ENCODE measurements at regions not wholly inside any gene's neighbourhood (a gene's known extent, or its start where the extent isn't known, plus 50 kb on each side); places are given as distances from the start of the nearest gene placed in this dataset.

GRCh38 chr12:93169536-93169935 lies 208.2 kb upstream of the NUDT4 start:
- H3K27ac ChIP-seq (ENCODE audit: low read depth, low read length, poor library complexity, severe bottlenecking) = no peak overlapping the region
- H3K27me3 ChIP-seq (replicated peaks; ENCODE audit: insufficient read depth, low read depth, low read length, poor library complexity) = no peaks in the 10 kb centered on the region
- DNase-seq (ENCODE audit: low spot score) = no peak
- POLR2A ChIA-PET (ENCODE audit: low non-redundant PET) = no interaction called here
- H3K4me3 ChIP-seq (ENCODE audit: low read depth, low read length, poor library complexity, severe bottlenecking) = no peak overlapping the region
- no peak for TF ChIP-seq EZH2 (IDR thresholded peaks at IDR 0.05; ENCODE audit: borderline replicate concordance, low read depth, low read length, poor library complexity, severe bottlenecking)
- no peak for TF ChIP-seq CTCF (conservative IDR thresholded peaks at IDR 0.05; ENCODE audit: low read depth, low read length)
- CTCF ChIA-PET = interaction anchor here (0.6 kb wide), 1 partner anchor 182 kb away, joined by 5 read pairs; no protein-coding TSS in a partner anchor
- intact Hi-C loops (cut with micrococcal nuclease; ENCODE audit: unreplicated experiment) = loop anchor here (5.0 kb wide), 1 partner anchor 82 kb away; no protein-coding TSS in a partner anchor
- BruUV-seq (replicated peaks) = no TSS peak
- H3K4me1 ChIP-seq (ENCODE audit: insufficient read depth, low read length, poor library complexity, severe bottlenecking) = peaks cover 30% of the 10 kb centered on the region
- no peaks in the 10 kb centered on the region for H3K9me3 ChIP-seq (ENCODE audit: low read depth, low read length, poor library complexity, severe bottlenecking)
- no peaks in the 10 kb centered on the region for H3K36me3 ChIP-seq (ENCODE audit: insufficient read depth, low read length, poor library complexity, severe bottlenecking)

GRCh38 chr12:93170928-93171327 lies 206.8 kb upstream of the NUDT4 start:
- no peaks in the 10 kb centered on the region for H3K9me3 ChIP-seq (ENCODE audit: low read depth, low read length, poor library complexity, severe bottlenecking)
- intact Hi-C loops (cut with micrococcal nuclease; ENCODE audit: unreplicated experiment) = no loop called here
- H3K36me3 ChIP-seq (ENCODE audit: insufficient read depth, low read length, poor library complexity, severe bottlenecking) = no peaks in the 10 kb centered on the region
- no peak overlapping the region for H3K4me3 ChIP-seq (ENCODE audit: low read depth, low read length, poor library complexity, severe bottlenecking)
- TF ChIP-seq EZH2 (IDR thresholded peaks at IDR 0.05; ENCODE audit: borderline replicate concordance, low read depth, low read length, poor library complexity, severe bottlenecking) = no peak
- TF ChIP-seq CTCF (conservative IDR thresholded peaks at IDR 0.05; ENCODE audit: low read depth, low read length) = no peak
- H3K27me3 ChIP-seq (replicated peaks; ENCODE audit: insufficient read depth, low read depth, low read length, poor library complexity) = no peaks in the 10 kb centered on the region
- ChIA-PET CTCF (no interaction called here), POLR2A (ENCODE audit: low non-redundant PET) (no interaction called here)
- peaks cover 30% of the 10 kb centered on the region for H3K4me1 ChIP-seq (ENCODE audit: insufficient read depth, low read length, poor library complexity, severe bottlenecking)
- DNase-seq (ENCODE audit: low spot score) = no peak
- no peak overlapping the region for H3K27ac ChIP-seq (ENCODE audit: low read depth, low read length, poor library complexity, severe bottlenecking)
- BruUV-seq (replicated peaks) = no TSS peak

GRCh38 chr12:93173178-93173957 lies 204.4 kb upstream of the NUDT4 start:
- Histone ChIP-seq H3K9me3 (ENCODE audit: low read depth, low read length, poor library complexity, severe bottlenecking) (no peaks in the 10 kb centered on the region), H3K27me3 (replicated peaks; ENCODE audit: insufficient read depth, low read depth, low read length, poor library complexity) (no peaks in the 10 kb centered on the region), H3K27ac (ENCODE audit: low read depth, low read length, poor library complexity, severe bottlenecking) (no peak overlapping the region), H3K4me1 (ENCODE audit: insufficient read depth, low read length, poor library complexity, severe bottlenecking) (peaks cover 20% of the 10 kb centered on the region), H3K36me3 (ENCODE audit: insufficient read depth, low read length, poor library complexity, severe bottlenecking) (no peaks in the 10 kb centered on the region), H3K4me3 (ENCODE audit: low read depth, low read length, poor library complexity, severe bottlenecking) (no peak overlapping the region)
- TF ChIP-seq EZH2 (IDR thresholded peaks at IDR 0.05; ENCODE audit: borderline replicate concordance, low read depth, low read length, poor library complexity, severe bottlenecking) = no peak
- no peak for TF ChIP-seq CTCF (conservative IDR thresholded peaks at IDR 0.05; ENCODE audit: low read depth, low read length)
- intact Hi-C loops (cut with micrococcal nuclease; ENCODE audit: unreplicated experiment) = no loop called here
- CTCF ChIA-PET = no interaction called here
- no TSS peak for BruUV-seq (replicated peaks)
- POLR2A ChIA-PET (ENCODE audit: low non-redundant PET) = no interaction called here
- peak; percentile 48 for DNase-seq (ENCODE audit: low spot score)
